K562 (cell line): ENCODE measurements at regions not wholly inside any gene's neighbourhood (a gene's known extent, or its start where the extent isn't known, plus 50 kb on each side); places are given as distances from the start of the nearest gene placed in this dataset.

Source experiments
- ATAC-seq: fragments of 200-7000 bp; cut with Tn5 transposase; 3 replicates; pipeline ENCODE4 v1.9.1; 2020; ENCODE audit warnings: moderate library complexity
- BruUV-seq: library from RNA; stranded (reverse); fragments of 400-500 nt; replicated peaks from 2 replicates; lab custom pipeline; 2021; lab: Mats Ljungman, UMichigan
- CTCF ChIA-PET: fragments of 300-600 bp; formaldehyde crosslinking; extraction: SDS; loops from one replicate; lab custom pipeline; 2021; ENCODE audit warnings: low intra/inter-chr PET ratio; lab: Yijun Ruan, JAX
- POLR2A ChIA-PET: fragments of 300-600, 350-650 bp; sonication (Branson Sonifier 250); formaldehyde crosslinking; extraction: SDS; loops from one replicate; lab custom pipeline; 2021; ENCODE audit warnings: antibody characterized with exemption, inconsistent platforms; lab: Yijun Ruan, JAX
- DNase-seq, 4 experiments: peaks; one replicate each; pipeline versions ENCODE4 v3.0.0 to v3.0.0-alpha.2; 2011 to 2018; ENCODE audit warnings: low spot score in 3 of 4, mixed read lengths in 3 of 4; ENCODE audit errors: extremely low read depth in 1 of 4
- FAIRE-seq: peaks from 2 replicates; lab custom pipeline; 2011; peaks lifted over from hg19 to GRCh38; lab: Jason Lieb, UNC
- H2AFZ ChIP-seq: 2 replicates; pipeline ENCODE4 v1.6.0; 2011; ENCODE audit warnings: low read depth, low read length, control low read depth, inconsistent platforms
- H3K27ac ChIP-seq: fragments of 200-600 bp; 3 replicates; pipeline ENCODE4 v1.8.0; 2011; ENCODE audit warnings: low read depth, mild to moderate bottlenecking, control low read depth, inconsistent platforms, low read length, moderate library complexity, mixed read lengths; ENCODE audit errors: extremely low read depth
- H3K27me3 ChIP-seq, 2 experiments: fragments of 300-600 bp in 1 of 2; 2 replicates in 1 of 2; 3 replicates in 1 of 2; pipeline versions ENCODE4 v1.6.0 to v1.8.0; 2011; ENCODE audit warnings: inconsistent platforms in 2 of 2, low read length in 2 of 2, mild to moderate bottlenecking in 1 of 2, mixed read lengths in 1 of 2, moderate library complexity in 1 of 2; ENCODE audit not compliant: control insufficient read depth in 2 of 2, insufficient read depth in 2 of 2
- H3K36me3 ChIP-seq: fragments of 300-600 bp; 3 replicates; pipeline ENCODE4 v1.8.0; 2011; ENCODE audit warnings: mild to moderate bottlenecking, low read length, inconsistent platforms; ENCODE audit not compliant: control insufficient read depth, insufficient read depth
- H3K4me1 ChIP-seq, 2 experiments: fragments of 200-600 bp in 1 of 2; replicated peaks in 1 of 2; 2 replicates in 1 of 2; 3 replicates in 1 of 2; pipeline versions ENCODE4 v1.5.1 to v1.8.0; 2011; ENCODE audit warnings: inconsistent platforms in 2 of 2, low read length in 2 of 2, mild to moderate bottlenecking in 1 of 2, mixed read lengths in 1 of 2, moderate library complexity in 1 of 2; ENCODE audit not compliant: control insufficient read depth in 2 of 2, insufficient read depth in 2 of 2
- H3K4me2 ChIP-seq: 2 replicates; pipeline ENCODE4 v1.6.1; 2011; ENCODE audit warnings: low read length, control low read depth, inconsistent platforms, mixed read lengths; ENCODE audit not compliant: insufficient read depth
- H3K4me3 ChIP-seq: fragments of 200-600 bp; sonication (generic), shearing (Covaris generic); 2 replicates; pipeline ENCODE4 v1.5.1; 2016; ENCODE audit warnings: control low read depth, inconsistent platforms
- H3K79me2 ChIP-seq: fragments of 200-600 bp; 3 replicates; pipeline ENCODE4 v1.8.0; 2011; ENCODE audit warnings: low read length, inconsistent platforms; ENCODE audit not compliant: control insufficient read depth, insufficient read depth
- H3K9ac ChIP-seq, 2 experiments: 2 replicates each; pipeline versions ENCODE4 v1.6.0 to v1.6.1; 2011; ENCODE audit warnings: low read depth in 2 of 2, low read length in 2 of 2, control low read depth in 1 of 2, inconsistent platforms in 1 of 2, mild to moderate bottlenecking in 1 of 2, mixed read lengths in 1 of 2; ENCODE audit not compliant: insufficient read depth in 1 of 2
- H3K9me1 ChIP-seq: one replicate; pipeline ENCODE4 v1.6.0; 2011; ENCODE audit warnings: inconsistent platforms, mild to moderate bottlenecking, low read length, moderate library complexity; ENCODE audit not compliant: control insufficient read depth, insufficient read depth
- H3K9me3 ChIP-seq: replicated peaks from 2 replicates; pipeline ENCODE4 v1.5.1; 2011; ENCODE audit warnings: low read depth, low read length, inconsistent platforms; ENCODE audit not compliant: control insufficient read depth, insufficient read depth
- H4K20me1 ChIP-seq: replicated peaks from 2 replicates; pipeline ENCODE4 v1.6.1; 2011; ENCODE audit warnings: low read length, inconsistent platforms, mixed read lengths; ENCODE audit not compliant: control insufficient read depth, insufficient read depth
- BHLHE40 ChIP-seq: IDR thresholded peaks from 2 replicates; pipeline ENCODE4 v1.6.1; 2011; ENCODE audit warnings: low read length, improper control_type of control experiment
- CXXC5 ChIP-seq: fragments of 250-450 bp; sonication (Bioruptor Pico); IDR thresholded peaks from 2 replicates; pipeline ENCODE4 v1.8.0; 2022; ENCODE audit warnings: inconsistent platforms, mild to moderate bottlenecking, moderate library complexity
- FIP1L1 ChIP-seq: fragments of 200-400 bp; formaldehyde crosslinking; IDR thresholded peaks from 2 replicates; pipeline ENCODE4 v1.6.1; 2018; ENCODE audit warnings: mild to moderate bottlenecking, low read depth, low read length; ENCODE audit not compliant: poor library complexity, severe bottlenecking
- GTF2A2 ChIP-seq: IDR thresholded peaks from 2 replicates; pipeline ENCODE4 v1.6.1; 2016; ENCODE audit warnings: mild to moderate bottlenecking, missing genetic modification characterization, missing compliant biosample characterization
- HNRNPL ChIP-seq: fragments of 200-400 bp; formaldehyde crosslinking; IDR thresholded peaks from 2 replicates; pipeline ENCODE4 v1.6.1; 2017; ENCODE audit warnings: low read depth, mild to moderate bottlenecking, low read length
- RFX7 ChIP-seq: fragments of 250-450 bp; sonication (Bioruptor Pico); IDR thresholded peaks from 2 replicates; pipeline ENCODE4 v1.5.1; 2021; ENCODE audit warnings: mild to moderate bottlenecking
- TAL1 ChIP-seq: fragments of 450-650 bp; IDR thresholded peaks from 2 replicates; pipeline ENCODE4 v1.6.1; 2016; ENCODE audit warnings: mild to moderate bottlenecking
- TCF7L2 ChIP-seq: fragments of 150-350 bp; IDR thresholded peaks from 2 replicates; pipeline ENCODE4 v1.6.1; 2016; ENCODE audit warnings: low read depth, mild to moderate bottlenecking, low read length, moderate library complexity
- ZNF57 ChIP-seq: fragments of 450-650 bp; formaldehyde crosslinking; IDR thresholded peaks from 2 replicates; pipeline ENCODE4 v1.4.0; 2020; ENCODE audit warnings: mild to moderate bottlenecking, moderate library complexity
- WGBS: fragments of 100-300 bp; shearing (Covaris generic); methylation state at CpG from one replicate; pipeline ENCODE4 v1.1.6; 2016; ENCODE audit warnings: low coverage, mixed read lengths; ENCODE audit not compliant: insufficient coverage; ENCODE audit errors: missing lambda C conversion rate; 5-methylcytosine and 5-hydroxymethylcytosine counted together
- in situ Hi-C: fragments of 300-500 bp; cut with MboI; formaldehyde crosslinking; loops from 4 replicates; pipeline ENCODE4 v1.15.0; 2018; ENCODE audit warnings: inconsistent platforms, mixed read lengths
- intact Hi-C: fragments of 100-400 bp; cut with micrococcal nuclease; formaldehyde crosslinking; loops from 2 replicates; pipeline ENCODE4 v1.14.2; 2022
- TF ChIP-seq, protein P1 (sequence below): sonication (generic); formaldehyde crosslinking; IDR thresholded peaks from 2 replicates; pipeline ENCODE4 v1.8.0; 2022; ENCODE audit warnings: mild to moderate bottlenecking, missing genetic modification reagents
- TF ChIP-seq, protein P2 (sequence below): IDR thresholded peaks from 2 replicates; pipeline ENCODE4 v1.6.1; 2012; ENCODE audit warnings: low read depth, low read length, improper control_type of control experiment, borderline replicate concordance

DNA sequence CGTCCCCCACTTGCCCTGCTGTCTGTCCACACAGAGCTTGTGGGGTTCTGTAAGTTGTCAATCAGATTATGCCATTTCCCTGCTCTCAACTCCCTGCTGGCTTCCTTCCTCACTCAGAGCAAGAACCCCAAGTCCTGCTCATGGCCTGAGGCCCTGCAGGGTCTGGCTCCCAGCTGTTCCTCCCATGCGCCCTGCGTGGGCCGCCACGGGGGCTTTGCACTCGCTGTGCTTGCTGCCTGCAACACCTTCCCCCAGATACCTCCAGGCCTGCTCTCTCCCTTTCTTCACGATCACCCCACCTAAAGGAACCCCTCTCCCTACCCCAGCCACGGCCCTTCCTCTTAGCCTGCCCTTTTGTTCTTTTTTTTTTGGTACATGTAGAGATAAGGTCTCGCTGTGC is 234.6 kb downstream of the AACS start:
- H3K4me1 ChIP-seq: no peaks in the 10 kb centered on the region
- peaks cover 0 to 25% of the 10 kb centered on the region in 2 experiments; a peak in 3 of 5 replicates for H3K27me3 ChIP-seq
- TF ChIP-seq TCF7L2 (no peak), GTF2A2 (tag) (no peak), RFX7 (CRISPR knock-in tag) (no peak), HNRNPL (no peak), TAL1 (no peak), ZNF57 (CRISPR knock-in tag) (no peak), FIP1L1 (no peak), BHLHE40 (no peak), CXXC5 (CRISPR knock-in tag) (no peak)
- TF ChIP-seq, protein P1, sequence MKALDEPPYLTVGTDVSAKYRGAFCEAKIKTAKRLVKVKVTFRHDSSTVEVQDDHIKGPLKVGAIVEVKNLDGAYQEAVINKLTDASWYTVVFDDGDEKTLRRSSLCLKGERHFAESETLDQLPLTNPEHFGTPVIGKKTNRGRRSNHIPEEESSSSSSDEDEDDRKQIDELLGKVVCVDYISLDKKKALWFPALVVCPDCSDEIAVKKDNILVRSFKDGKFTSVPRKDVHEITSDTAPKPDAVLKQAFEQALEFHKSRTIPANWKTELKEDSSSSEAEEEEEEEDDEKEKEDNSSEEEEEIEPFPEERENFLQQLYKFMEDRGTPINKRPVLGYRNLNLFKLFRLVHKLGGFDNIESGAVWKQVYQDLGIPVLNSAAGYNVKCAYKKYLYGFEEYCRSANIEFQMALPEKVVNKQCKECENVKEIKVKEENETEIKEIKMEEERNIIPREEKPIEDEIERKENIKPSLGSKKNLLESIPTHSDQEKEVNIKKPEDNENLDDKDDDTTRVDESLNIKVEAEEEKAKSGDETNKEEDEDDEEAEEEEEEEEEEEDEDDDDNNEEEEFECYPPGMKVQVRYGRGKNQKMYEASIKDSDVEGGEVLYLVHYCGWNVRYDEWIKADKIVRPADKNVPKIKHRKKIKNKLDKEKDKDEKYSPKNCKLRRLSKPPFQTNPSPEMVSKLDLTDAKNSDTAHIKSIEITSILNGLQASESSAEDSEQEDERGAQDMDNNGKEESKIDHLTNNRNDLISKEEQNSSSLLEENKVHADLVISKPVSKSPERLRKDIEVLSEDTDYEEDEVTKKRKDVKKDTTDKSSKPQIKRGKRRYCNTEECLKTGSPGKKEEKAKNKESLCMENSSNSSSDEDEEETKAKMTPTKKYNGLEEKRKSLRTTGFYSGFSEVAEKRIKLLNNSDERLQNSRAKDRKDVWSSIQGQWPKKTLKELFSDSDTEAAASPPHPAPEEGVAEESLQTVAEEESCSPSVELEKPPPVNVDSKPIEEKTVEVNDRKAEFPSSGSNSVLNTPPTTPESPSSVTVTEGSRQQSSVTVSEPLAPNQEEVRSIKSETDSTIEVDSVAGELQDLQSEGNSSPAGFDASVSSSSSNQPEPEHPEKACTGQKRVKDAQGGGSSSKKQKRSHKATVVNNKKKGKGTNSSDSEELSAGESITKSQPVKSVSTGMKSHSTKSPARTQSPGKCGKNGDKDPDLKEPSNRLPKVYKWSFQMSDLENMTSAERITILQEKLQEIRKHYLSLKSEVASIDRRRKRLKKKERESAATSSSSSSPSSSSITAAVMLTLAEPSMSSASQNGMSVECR (CRISPR knock-in tag): no peak
- TF ChIP-seq, protein P2, sequence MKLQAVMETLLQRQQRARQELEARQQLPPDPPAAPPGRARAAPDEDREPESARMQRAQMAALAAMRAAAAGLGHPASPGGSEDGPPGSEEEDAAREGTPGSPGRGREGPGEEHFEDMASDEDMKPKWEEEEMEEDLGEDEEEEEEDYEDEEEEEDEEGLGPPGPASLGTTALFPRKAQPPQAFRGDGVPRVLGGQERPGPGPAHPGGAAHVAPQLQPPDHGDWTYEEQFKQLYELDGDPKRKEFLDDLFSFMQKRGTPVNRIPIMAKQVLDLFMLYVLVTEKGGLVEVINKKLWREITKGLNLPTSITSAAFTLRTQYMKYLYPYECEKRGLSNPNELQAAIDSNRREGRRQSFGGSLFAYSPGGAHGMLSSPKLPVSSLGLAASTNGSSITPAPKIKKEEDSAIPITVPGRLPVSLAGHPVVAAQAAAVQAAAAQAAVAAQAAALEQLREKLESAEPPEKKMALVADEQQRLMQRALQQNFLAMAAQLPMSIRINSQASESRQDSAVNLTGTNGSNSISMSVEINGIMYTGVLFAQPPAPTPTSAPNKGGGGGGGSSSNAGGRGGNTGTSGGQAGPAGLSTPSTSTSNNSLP: no peak
- intact Hi-C loops: no loop called here
- H3K4me3 ChIP-seq: no peak overlapping the region
- ChIA-PET POLR2A (no interaction called here), CTCF (no interaction called here)
- 3% methylated on average over 9 of the region's 9 CpGs for WGBS
- no peak overlapping the region for H3K9ac ChIP-seq
- no peaks in the 10 kb centered on the region for H3K79me2 ChIP-seq
- no peaks in the 10 kb centered on the region for H3K9me1 ChIP-seq
- H4K20me1 ChIP-seq: no peaks in the 10 kb centered on the region
- H3K4me2 ChIP-seq: no peak overlapping the region
- in situ Hi-C loops: no loop called here
- DNase-seq: no peak
- no peaks in the 10 kb centered on the region for H3K9me3 ChIP-seq
- FAIRE-seq: no peak
- no peak overlapping the region for H3K27ac ChIP-seq
- no TSS peak for BruUV-seq
- ATAC-seq: no peak
- no peak overlapping the region for H2AFZ ChIP-seq
- H3K36me3 ChIP-seq: no peaks in the 10 kb centered on the region
